ENCODE measurements at regions not wholly inside any gene's neighbourhood (a gene's known extent, or its start where the extent isn't known, plus 50 kb on each side); places are given as distances from the start of the nearest gene placed in this dataset.

DNA sequence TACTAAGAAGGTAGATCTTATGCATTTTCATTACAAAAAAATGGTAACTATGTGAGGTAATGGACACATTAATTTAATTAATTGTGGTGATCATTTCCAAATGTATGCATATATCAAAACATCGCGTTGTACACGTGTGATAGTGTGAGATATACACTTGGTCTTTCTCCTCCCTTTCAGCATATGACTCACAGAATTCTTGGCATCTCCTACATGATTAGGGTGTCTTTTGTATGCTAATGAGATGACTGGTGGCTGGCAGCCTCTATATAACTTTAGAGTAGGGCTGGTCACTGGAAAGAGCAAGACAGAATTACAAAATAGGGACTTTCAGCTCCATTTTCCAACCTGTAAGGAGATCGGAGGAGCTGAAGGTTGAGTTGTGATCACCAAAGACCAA is 1167.6 kb downstream of the CDH12 start:
- Histone ChIP-seq H3K79me2 (ENCODE audit: control insufficient read depth, insufficient read depth, low read length) (no peaks in the 10 kb centered on the region), H3K9ac (ENCODE audit: low read length) (no peak overlapping the region), H3K56ac (ENCODE audit: low read length) (no peak overlapping the region), H3K79me1 (ENCODE audit: low read length) (no peaks in the 10 kb centered on the region), H3K4me2 (ENCODE audit: low read length) (no peak overlapping the region), H3K36me3 (ENCODE audit: control insufficient read depth, insufficient read depth, low read length) (no peaks in the 10 kb centered on the region), H3K18ac (ENCODE audit: low read length) (no peak overlapping the region), H3K27ac (ENCODE audit: low read depth, low read length) (no peak overlapping the region), H3K4me3 (ENCODE audit: low read length) (no peak overlapping the region), H2BK15ac (replicated peaks; ENCODE audit: low read depth) (no peak overlapping the region), H4K5ac (ENCODE audit: low read length) (no peak overlapping the region), H3K23ac (ENCODE audit: low read length) (no peak overlapping the region), H2BK5ac (ENCODE audit: low read length) (no peak overlapping the region), H2BK120ac (ENCODE audit: low read depth, low read length) (no peak overlapping the region), H3K4me1 (ENCODE audit: control insufficient read depth, low read depth, low read length) (no peaks in the 10 kb centered on the region), H3K4ac (ENCODE audit: low read depth, low read length) (no peak overlapping the region), H2AK5ac (ENCODE audit: low read length) (no peak overlapping the region), H4K8ac (ENCODE audit: low read depth, low read length) (no peak overlapping the region), H3K27me3 (ENCODE audit: insufficient read depth, low read length, poor library complexity) (no peaks in the 10 kb centered on the region)
- peak; percentile 74 for DNase-seq
- no CpG with 5 or more reads among the region's 4 CpGs for WGBS (ENCODE audit: extremely low coverage, insufficient coverage, low lambda C conversion rate)

DNA sequence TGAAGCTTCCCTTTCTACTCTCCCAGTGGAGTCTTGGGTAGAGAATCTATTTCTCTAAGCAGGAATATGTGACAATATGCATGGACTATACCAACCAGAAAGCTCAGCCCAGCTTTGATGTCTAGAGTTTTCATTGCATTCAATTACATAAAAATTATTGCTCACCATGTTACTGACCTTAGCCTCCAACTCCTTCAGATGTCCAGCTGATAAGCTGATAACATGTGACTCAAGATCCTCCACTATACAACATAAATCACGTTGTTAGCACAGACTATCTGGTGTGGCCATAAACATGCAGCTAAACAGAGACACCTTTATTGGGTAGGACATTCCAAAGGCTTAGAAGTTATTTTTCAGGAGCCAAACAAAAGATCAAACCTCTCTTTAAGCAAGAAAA is 1168.2 kb downstream of the CDH12 start:
- Histone ChIP-seq H3K4me1 (ENCODE audit: control insufficient read depth, low read depth, low read length) (no peaks in the 10 kb centered on the region), H3K18ac (ENCODE audit: low read length) (no peak overlapping the region), H3K56ac (ENCODE audit: low read length) (no peak overlapping the region), H3K27me3 (ENCODE audit: insufficient read depth, low read length, poor library complexity) (no peaks in the 10 kb centered on the region), H4K5ac (ENCODE audit: low read length) (no peak overlapping the region), H3K27ac (ENCODE audit: low read depth, low read length) (no peak overlapping the region), H3K4ac (ENCODE audit: low read depth, low read length) (no peak overlapping the region), H3K36me3 (ENCODE audit: control insufficient read depth, insufficient read depth, low read length) (no peaks in the 10 kb centered on the region), H2BK120ac (ENCODE audit: low read depth, low read length) (no peak overlapping the region), H3K4me2 (ENCODE audit: low read length) (no peak overlapping the region), H3K23ac (ENCODE audit: low read length) (no peak overlapping the region), H3K4me3 (ENCODE audit: low read length) (no peak overlapping the region), H3K79me2 (ENCODE audit: control insufficient read depth, insufficient read depth, low read length) (no peaks in the 10 kb centered on the region), H4K8ac (ENCODE audit: low read depth, low read length) (peak overlapping the region; percentile 28), H2BK15ac (replicated peaks; ENCODE audit: low read depth) (no peak overlapping the region), H3K9ac (ENCODE audit: low read length) (no peak overlapping the region), H2BK5ac (ENCODE audit: low read length) (no peak overlapping the region), H3K79me1 (ENCODE audit: low read length) (no peaks in the 10 kb centered on the region), H2AK5ac (ENCODE audit: low read length) (no peak overlapping the region)
- DNase-seq = no peak
- WGBS (ENCODE audit: extremely low coverage, insufficient coverage, low lambda C conversion rate) = no CpG with 5 or more reads among the region's 1 CpG

DNA sequence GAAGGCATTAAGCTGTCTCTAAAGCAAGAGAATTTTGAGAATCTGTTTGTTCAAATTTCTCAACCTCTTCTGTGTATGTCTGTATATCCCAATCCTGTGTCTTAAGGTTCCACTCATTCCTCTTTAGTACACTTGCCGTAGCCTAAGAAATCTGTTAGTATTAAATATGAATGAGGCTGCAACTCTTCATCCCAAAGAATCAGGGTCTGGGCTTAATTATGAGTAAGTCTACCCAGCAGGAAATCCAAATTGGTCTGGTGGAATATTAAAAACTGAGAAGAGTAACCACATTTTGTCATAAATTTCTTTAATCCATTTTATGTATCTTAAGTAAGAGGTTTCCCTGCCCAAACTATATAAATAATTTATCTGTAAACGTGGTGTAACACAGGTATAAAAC is 1171.2 kb downstream of the CDH12 start:
- Histone ChIP-seq H4K5ac (ENCODE audit: low read length) (no peak overlapping the region), H3K4me1 (ENCODE audit: control insufficient read depth, low read depth, low read length) (no peaks in the 10 kb centered on the region), H3K4me3 (ENCODE audit: low read length) (no peak overlapping the region), H3K4ac (ENCODE audit: low read depth, low read length) (no peak overlapping the region), H2BK120ac (ENCODE audit: low read depth, low read length) (no peak overlapping the region), H2BK5ac (ENCODE audit: low read length) (no peak overlapping the region), H3K36me3 (ENCODE audit: control insufficient read depth, insufficient read depth, low read length) (no peaks in the 10 kb centered on the region), H3K23ac (ENCODE audit: low read length) (no peak overlapping the region), H2AK5ac (ENCODE audit: low read length) (no peak overlapping the region), H3K9ac (ENCODE audit: low read length) (no peak overlapping the region), H3K27ac (ENCODE audit: low read depth, low read length) (no peak overlapping the region), H4K8ac (ENCODE audit: low read depth, low read length) (no peak overlapping the region), H3K56ac (ENCODE audit: low read length) (no peak overlapping the region), H3K18ac (ENCODE audit: low read length) (no peak overlapping the region), H3K79me2 (ENCODE audit: control insufficient read depth, insufficient read depth, low read length) (no peaks in the 10 kb centered on the region), H2BK15ac (replicated peaks; ENCODE audit: low read depth) (no peak overlapping the region), H3K27me3 (ENCODE audit: insufficient read depth, low read length, poor library complexity) (no peaks in the 10 kb centered on the region), H3K79me1 (ENCODE audit: low read length) (no peaks in the 10 kb centered on the region), H3K4me2 (ENCODE audit: low read length) (no peak overlapping the region)
- no peak for DNase-seq
- WGBS (ENCODE audit: extremely low coverage, insufficient coverage, low lambda C conversion rate) = no CpG with 5 or more reads among the region's 2 CpGs

DNA sequence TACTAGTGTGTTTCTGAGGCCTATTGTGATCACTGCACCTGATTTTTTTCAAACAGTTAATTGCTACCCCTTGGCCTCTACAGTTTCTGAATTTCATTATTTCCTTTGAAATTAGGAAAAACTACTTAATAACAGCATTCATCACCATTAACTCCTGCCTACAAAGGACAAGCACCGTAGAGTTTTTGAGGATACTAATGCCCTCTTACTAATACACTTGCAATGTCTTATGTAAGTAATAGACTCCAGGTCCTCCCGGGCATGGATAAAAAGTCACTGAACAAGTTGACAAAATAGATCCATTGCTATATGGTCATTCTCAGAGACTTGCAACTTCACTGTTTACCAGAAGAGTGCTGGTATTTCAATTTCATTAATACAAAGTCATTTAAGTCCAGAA is 1172.5 kb downstream of the CDH12 start:
- WGBS (ENCODE audit: extremely low coverage, insufficient coverage, low lambda C conversion rate) = no CpG with 5 or more reads among the region's 2 CpGs

DNA sequence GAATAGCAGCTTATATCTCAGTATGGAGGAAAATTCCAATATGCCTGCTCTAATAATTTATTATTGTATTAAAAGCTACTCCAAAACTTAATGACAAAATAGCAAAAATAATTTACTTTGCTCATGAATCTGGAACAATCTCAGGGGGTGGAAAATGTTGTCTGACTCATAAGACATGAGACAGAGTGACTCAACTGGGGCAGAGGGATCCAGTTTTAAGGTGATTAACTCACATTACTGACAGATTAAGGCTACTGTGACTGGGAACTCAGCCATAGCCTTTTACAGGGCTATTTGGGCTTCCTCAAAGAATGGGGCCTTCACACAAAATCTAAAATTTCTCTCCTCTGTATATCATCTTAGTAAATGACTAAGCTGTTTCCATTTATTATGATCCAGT is 1172.9 kb downstream of the CDH12 start:
- Histone ChIP-seq H2BK120ac (ENCODE audit: low read depth, low read length) (no peak overlapping the region), H3K9ac (ENCODE audit: low read length) (no peak overlapping the region), H3K4me1 (ENCODE audit: control insufficient read depth, low read depth, low read length) (no peaks in the 10 kb centered on the region), H3K18ac (ENCODE audit: low read length) (no peak overlapping the region), H3K4ac (ENCODE audit: low read depth, low read length) (no peak overlapping the region), H3K23ac (ENCODE audit: low read length) (no peak overlapping the region), H2BK5ac (ENCODE audit: low read length) (no peak overlapping the region), H3K27ac (ENCODE audit: low read depth, low read length) (no peak overlapping the region), H3K4me2 (ENCODE audit: low read length) (no peak overlapping the region), H2AK5ac (ENCODE audit: low read length) (no peak overlapping the region), H4K8ac (ENCODE audit: low read depth, low read length) (no peak overlapping the region), H3K79me2 (ENCODE audit: control insufficient read depth, insufficient read depth, low read length) (no peaks in the 10 kb centered on the region), H3K36me3 (ENCODE audit: control insufficient read depth, insufficient read depth, low read length) (no peaks in the 10 kb centered on the region), H3K79me1 (ENCODE audit: low read length) (no peaks in the 10 kb centered on the region), H2BK15ac (replicated peaks; ENCODE audit: low read depth) (no peak overlapping the region), H3K56ac (ENCODE audit: low read length) (no peak overlapping the region), H3K27me3 (ENCODE audit: insufficient read depth, low read length, poor library complexity) (no peaks in the 10 kb centered on the region), H4K5ac (ENCODE audit: low read length) (no peak overlapping the region), H3K4me3 (ENCODE audit: low read length) (no peak overlapping the region)
- DNase-seq = no peak

More for the DNA sequence above, 1172.5 kb downstream of the CDH12 start:
- H3K4me2 ChIP-seq (ENCODE audit: low read length) = no peak overlapping the region
- no peak overlapping the region for H2BK5ac ChIP-seq (ENCODE audit: low read length)
- DNase-seq = no peak
- no peak overlapping the region for H3K4me3 ChIP-seq (ENCODE audit: low read length)
- no peak overlapping the region for H3K4ac ChIP-seq (ENCODE audit: low read depth, low read length)
- no peak overlapping the region for H3K23ac ChIP-seq (ENCODE audit: low read length)
- no peak overlapping the region for H3K56ac ChIP-seq (ENCODE audit: low read length)
- no peak overlapping the region for H4K5ac ChIP-seq (ENCODE audit: low read length)
- H2BK120ac ChIP-seq (ENCODE audit: low read depth, low read length) = no peak overlapping the region
- no peaks in the 10 kb centered on the region for H3K4me1 ChIP-seq (ENCODE audit: control insufficient read depth, low read depth, low read length)
- no peaks in the 10 kb centered on the region for H3K27me3 ChIP-seq (ENCODE audit: insufficient read depth, low read length, poor library complexity)
- H2BK15ac ChIP-seq (replicated peaks; ENCODE audit: low read depth) = no peak overlapping the region
- no peaks in the 10 kb centered on the region for H3K79me2 ChIP-seq (ENCODE audit: control insufficient read depth, insufficient read depth, low read length)
- H3K18ac ChIP-seq (ENCODE audit: low read length) = no peak overlapping the region
- no peak overlapping the region for H4K8ac ChIP-seq (ENCODE audit: low read depth, low read length)
- H3K36me3 ChIP-seq (ENCODE audit: control insufficient read depth, insufficient read depth, low read length) = no peaks in the 10 kb centered on the region
- H3K9ac ChIP-seq (ENCODE audit: low read length) = no peak overlapping the region
- H2AK5ac ChIP-seq (ENCODE audit: low read length) = no peak overlapping the region
- no peak overlapping the region for H3K27ac ChIP-seq (ENCODE audit: low read depth, low read length)
- H3K79me1 ChIP-seq (ENCODE audit: low read length) = no peaks in the 10 kb centered on the region

- Histone ChIP-seq H3K4me3 (ENCODE audit: low read length) (no peak overlapping the region), H3K18ac (ENCODE audit: low read length) (no peak overlapping the region), H3K36me3 (ENCODE audit: control insufficient read depth, insufficient read depth, low read length) (no peaks in the 10 kb centered on the region), H3K4me2 (ENCODE audit: low read length) (no peak overlapping the region), H4K5ac (ENCODE audit: low read length) (no peak overlapping the region), H3K27ac (ENCODE audit: low read depth, low read length) (no peak overlapping the region), H3K9ac (ENCODE audit: low read length) (no peak overlapping the region), H2BK5ac (ENCODE audit: low read length) (no peak overlapping the region), H3K27me3 (ENCODE audit: insufficient read depth, low read length, poor library complexity) (no peaks in the 10 kb centered on the region), H3K79me1 (ENCODE audit: low read length) (no peaks in the 10 kb centered on the region), H3K79me2 (ENCODE audit: control insufficient read depth, insufficient read depth, low read length) (no peaks in the 10 kb centered on the region), H2BK120ac (ENCODE audit: low read depth, low read length) (no peak overlapping the region), H3K4ac (ENCODE audit: low read depth, low read length) (no peak overlapping the region), H3K23ac (ENCODE audit: low read length) (no peak overlapping the region), H3K4me1 (ENCODE audit: control insufficient read depth, low read depth, low read length) (no peaks in the 10 kb centered on the region), H4K8ac (ENCODE audit: low read depth, low read length) (no peak overlapping the region), H2BK15ac (replicated peaks; ENCODE audit: low read depth) (no peak overlapping the region), H3K56ac (ENCODE audit: low read length) (no peak overlapping the region), H2AK5ac (ENCODE audit: low read length) (no peak overlapping the region)
- WGBS (ENCODE audit: extremely low coverage, insufficient coverage, low lambda C conversion rate) = no CpG with 5 or more reads among the region's 1 CpG
- DNase-seq = no peak
Observed at GRCh38 chr5:21678526-21678925, 1174.6 kb downstream of the CDH12 start.

Measured in mesendoderm (in vitro differentiated cells).